Transverse colon (tissue), 4 donors: ENCODE measurements at regions not wholly inside any gene's neighbourhood (a gene's known extent, or its start where the extent isn't known, plus 50 kb on each side); places are given as distances from the start of the nearest gene placed in this dataset.

ENCODE experiments used
- DNase-seq: peaks from one replicate; pipeline ENCODE4 v3.0.0-alpha.2; 2019
- H3K27ac ChIP-seq, 4 donors: fragments of 200-600 bp; sonication (generic); 2 replicates each; pipeline ENCODE4 v1.5.1; 2016 to 2018; ENCODE audit warnings: inconsistent platforms in 4 of 4
- H3K27me3 ChIP-seq: fragments of 200-600 bp; sonication (generic); 2 replicates; pipeline ENCODE4 v1.5.1; 2017; ENCODE audit warnings: inconsistent platforms
- H3K36me3 ChIP-seq, 4 donors: fragments of 200-600 bp; sonication (generic); 2 replicates each; pipeline ENCODE4 v1.5.1; 2017 to 2019; ENCODE audit warnings: inconsistent platforms in 4 of 4
- H3K4me1 ChIP-seq, 4 donors: fragments of 200-600 bp; sonication (generic); 2 replicates each; pipeline ENCODE4 v1.5.1; 2017 to 2020; ENCODE audit warnings: inconsistent platforms in 4 of 4
- H3K4me3 ChIP-seq, 4 donors: fragments of 200-600 bp; sonication (generic); 1 replicate in 1 of 4; 2 replicates in 3 of 4; pipeline versions ENCODE4 v1.5.1 to v1.6.1; 2017 to 2019; ENCODE audit warnings: inconsistent platforms in 4 of 4
- H3K9me3 ChIP-seq, 2 donors: fragments of 200-600 bp; sonication (generic); 2 replicates each; pipeline ENCODE4 v1.5.1; 2017 to 2019; ENCODE audit warnings: inconsistent platforms in 2 of 2
- CTCF ChIP-seq, 5 experiments: fragments of 200-600 bp in 3 of 5; fragments of 450-650 bp in 2 of 5; sonication (generic) in 3 of 5; IDR thresholded peaks; 1 replicate in 2 of 5; 2 replicates in 3 of 5; pipeline ENCODE4 v1.5.1; 2016 to 2017; ENCODE audit warnings: antibody characterized with exemption in 5 of 5, inconsistent platforms in 3 of 5, mild to moderate bottlenecking in 2 of 5, moderate library complexity in 1 of 5
- EP300 ChIP-seq: sonication (generic); formaldehyde crosslinking; IDR thresholded peaks from one replicate; pipeline ENCODE4 v1.6.1; 2017; ENCODE audit warnings: antibody characterized with exemption, low read depth
- POLR2A ChIP-seq: fragments of 450-650 bp; IDR thresholded peaks from one replicate; pipeline ENCODE4 v1.6.1; 2016; ENCODE audit warnings: antibody characterized with exemption, mild to moderate bottlenecking, moderate library complexity
- POLR2AphosphoS5 ChIP-seq, 3 donors: sonication (generic); formaldehyde crosslinking; IDR thresholded peaks; one replicate each; pipeline ENCODE4 v1.6.1; 2016; ENCODE audit warnings: antibody characterized with exemption in 3 of 3
- WGBS, 2 donors: methylation state at CpG; one replicate each; pipeline ENCODE4 v1.1.5; 2018; ENCODE audit warnings: low coverage in 1 of 2; 5-methylcytosine and 5-hydroxymethylcytosine counted together
- in situ Hi-C, 4 donors: fragments of 200-750 bp; cut with MboI; loops; one replicate each; pipeline versions ENCODE4 v1.15.0 to v1.15.1; 2017; ENCODE audit warnings: low sequenced_read_pairs in 3 of 4, low pct_ligation_motif_present in 1 of 4, low pct_unique_long_range_greater_than_20kb in 1 of 4
- intact Hi-C: fragments of 100-400 bp; cut with DNase I; formaldehyde crosslinking; loops from one replicate; pipeline ENCODE4 v1.15.1; 2023; ENCODE audit warnings: low total_unique reads

- no peaks in the 10 kb centered on the region for H3K36me3 ChIP-seq
- no peaks in the 10 kb centered on the region for H3K9me3 ChIP-seq
- DNase-seq: no peak
- intact Hi-C loops (no loop called here), in situ Hi-C loops (no loop called here)
- H3K27me3 ChIP-seq: no peaks in the 10 kb centered on the region
- H3K4me1 ChIP-seq: no peaks in the 10 kb centered on the region
- H3K27ac ChIP-seq: no peak overlapping the region
- TF ChIP-seq POLR2A: no peak
- no peak for TF ChIP-seq CTCF (IDR thresholded peaks at IDR 0.05)
- no peak for TF ChIP-seq EP300
- no peak overlapping the region for H3K4me3 ChIP-seq
- WGBS, 2 donors: 88 to 89% methylated on average over 6 to 7 of the region's 7 CpGs
Observed at GRCh38 chr13:110773480-110773879, 60.0 kb downstream of the ING1 start.

- intact Hi-C loops: no loop called here
- Histone ChIP-seq H3K36me3 (no peaks in the 10 kb centered on the region), H3K4me1 (no peaks in the 10 kb centered on the region), H3K27ac (no peak overlapping the region), H3K9me3 (no peaks in the 10 kb centered on the region), H3K4me3 (no peak overlapping the region), H3K27me3 (no peaks in the 10 kb centered on the region)
- in situ Hi-C loops: no loop called here
- WGBS, 2 donors: 95% methylated on average over 1 of the region's 1 CpG; no CpG with 5 or more reads in 1 of the 2 donors
- DNase-seq: no peak
- TF ChIP-seq CTCF (IDR thresholded peaks at IDR 0.05) (no peak), EP300 (no peak), POLR2A (no peak), POLR2AphosphoS5 (IDR thresholded peaks at IDR 0.05) (no peak)
Observed at GRCh38 chr13:110774051-110774450, 60.6 kb downstream of the ING1 start.

GRCh38 chr13:110774490-110774889 lies 61.0 kb downstream of the ING1 start:
- Histone ChIP-seq H3K36me3 (no peaks in the 10 kb centered on the region), H3K27me3 (no peaks in the 10 kb centered on the region), H3K27ac (no peak overlapping the region), H3K4me1 (no peaks in the 10 kb centered on the region), H3K9me3 (no peaks in the 10 kb centered on the region), H3K4me3 (no peak overlapping the region)
- intact Hi-C loops: no loop called here
- 86% methylated on average over 4 to 6 of the region's 6 CpGs for WGBS, 2 donors
- in situ Hi-C loops: no loop called here
- TF ChIP-seq POLR2A (no peak), CTCF (IDR thresholded peaks at IDR 0.05) (no peak), EP300 (no peak), POLR2AphosphoS5 (IDR thresholded peaks at IDR 0.05) (no peak)
- no peak for DNase-seq

GRCh38 chr13:110775576-110775975 lies 62.1 kb downstream of the ING1 start:
- no peak for TF ChIP-seq EP300
- TF ChIP-seq POLR2AphosphoS5 (IDR thresholded peaks at IDR 0.05): no peak
- TF ChIP-seq CTCF (IDR thresholded peaks at IDR 0.05): no peak
- no peak for TF ChIP-seq POLR2A
- no peak for DNase-seq
- Histone ChIP-seq H3K27me3 (no peaks in the 10 kb centered on the region), H3K4me1 (no peaks in the 10 kb centered on the region), H3K27ac (no peak overlapping the region), H3K9me3 (no peaks in the 10 kb centered on the region), H3K4me3 (no peak overlapping the region), H3K36me3 (no peaks in the 10 kb centered on the region)
- in situ Hi-C loops: no loop called here
- 89 to 100% methylated on average over 3 to 5 of the region's 5 CpGs for WGBS, 2 donors
- intact Hi-C loops: no loop called here
